HT1080 (cell line): ENCODE measurements at regions not wholly inside any gene's neighbourhood (a gene's known extent, or its start where the extent isn't known, plus 50 kb on each side); places are given as distances from the start of the nearest gene placed in this dataset.

Source experiments
- DNase-seq: peaks from one replicate; pipeline ENCODE4 v3.0.0-alpha.2; 2015; ENCODE audit warnings: low read depth

DNA sequence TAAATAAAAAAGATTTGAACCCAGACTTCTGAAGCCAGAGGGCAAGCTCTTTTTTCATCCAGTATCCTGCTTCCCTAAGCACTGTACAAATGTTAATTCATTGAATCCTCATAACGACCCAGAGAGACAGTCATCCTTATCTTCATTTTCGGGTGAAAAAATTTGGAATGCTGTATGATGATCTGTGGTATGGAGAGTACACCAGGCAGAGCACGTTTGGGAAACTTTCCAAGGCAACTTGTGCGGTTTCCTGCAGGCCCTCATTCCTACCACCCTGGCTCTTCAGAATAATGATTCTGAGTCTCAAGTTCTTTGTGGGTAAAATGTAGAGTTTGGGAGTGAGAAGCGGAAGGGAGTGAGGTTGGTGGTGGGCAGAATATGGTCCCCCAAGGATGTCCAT lies 177.9 kb upstream of the CADM1 start:
- DNase-seq, result peak; percentile 55

DNA sequence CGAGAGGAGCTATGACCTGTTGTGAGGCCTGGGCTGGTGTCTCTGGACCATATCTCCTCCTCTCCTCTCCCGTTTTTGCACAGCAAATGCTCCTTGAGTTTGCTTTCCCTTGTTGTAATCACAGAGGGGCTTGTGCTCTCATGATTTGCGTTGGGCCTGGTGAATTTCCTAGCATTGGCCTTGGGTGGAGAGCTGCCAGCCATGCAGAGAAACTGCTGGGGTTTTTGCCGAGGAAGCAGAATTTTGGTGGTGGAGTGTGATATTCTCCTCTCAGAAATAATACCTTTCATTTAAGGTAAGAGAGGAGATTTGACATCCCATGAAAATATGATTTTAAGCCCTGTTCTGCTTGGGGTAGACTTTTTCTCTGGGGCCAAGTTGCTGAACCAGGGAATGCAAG lies 175.7 kb upstream of the CADM1 start:
- no peak for DNase-seq

GRCh38 chr11:115678942-115679341 lies 174.7 kb upstream of the CADM1 start:
- peak; percentile 24 for DNase-seq

DNA sequence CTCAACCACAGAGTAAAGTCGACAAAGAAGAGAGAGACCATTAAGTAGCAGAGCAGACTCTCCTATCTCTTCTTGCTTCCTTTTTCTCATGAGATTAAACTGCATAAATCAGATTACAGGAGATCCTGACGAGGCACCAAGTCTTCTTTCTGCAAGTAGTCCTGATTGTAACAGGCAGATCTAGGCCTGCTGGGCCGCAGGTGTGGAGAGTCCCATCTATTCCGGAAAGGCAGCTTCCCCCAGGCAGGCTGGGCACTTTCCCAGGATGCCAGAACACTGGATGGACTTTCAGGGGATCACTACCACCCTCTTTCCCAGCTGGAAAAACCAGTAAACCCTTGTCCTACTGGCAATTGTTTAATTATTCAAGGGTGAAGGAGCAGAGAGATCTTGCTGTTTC lies 173.0 kb upstream of the CADM1 start:
- peak; percentile 13 for DNase-seq

- peak; percentile 69 for DNase-seq
Measured at GRCh38 chr11:115676768-115677167, 172.6 kb upstream of the CADM1 start.

DNA sequence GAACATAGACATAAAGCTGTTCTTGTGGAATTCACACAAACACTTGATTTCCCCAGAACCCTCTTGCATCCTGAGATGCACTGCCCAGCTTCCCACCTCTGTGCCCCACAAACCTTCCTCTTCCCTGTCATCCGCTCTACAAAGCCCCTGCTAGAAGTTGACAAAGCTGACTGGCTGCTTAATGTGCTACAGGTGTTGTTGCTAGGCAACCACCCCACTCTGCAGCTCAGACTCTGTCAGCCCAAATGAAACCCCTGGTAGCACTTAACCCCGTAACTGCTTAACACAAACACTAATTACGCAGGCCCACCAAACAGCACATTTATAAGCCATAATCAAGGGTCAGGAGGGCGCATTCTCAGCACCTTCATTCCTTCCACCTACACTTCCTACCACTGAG lies 172.0 kb upstream of the CADM1 start:
- DNase-seq, result no peak

DNA sequence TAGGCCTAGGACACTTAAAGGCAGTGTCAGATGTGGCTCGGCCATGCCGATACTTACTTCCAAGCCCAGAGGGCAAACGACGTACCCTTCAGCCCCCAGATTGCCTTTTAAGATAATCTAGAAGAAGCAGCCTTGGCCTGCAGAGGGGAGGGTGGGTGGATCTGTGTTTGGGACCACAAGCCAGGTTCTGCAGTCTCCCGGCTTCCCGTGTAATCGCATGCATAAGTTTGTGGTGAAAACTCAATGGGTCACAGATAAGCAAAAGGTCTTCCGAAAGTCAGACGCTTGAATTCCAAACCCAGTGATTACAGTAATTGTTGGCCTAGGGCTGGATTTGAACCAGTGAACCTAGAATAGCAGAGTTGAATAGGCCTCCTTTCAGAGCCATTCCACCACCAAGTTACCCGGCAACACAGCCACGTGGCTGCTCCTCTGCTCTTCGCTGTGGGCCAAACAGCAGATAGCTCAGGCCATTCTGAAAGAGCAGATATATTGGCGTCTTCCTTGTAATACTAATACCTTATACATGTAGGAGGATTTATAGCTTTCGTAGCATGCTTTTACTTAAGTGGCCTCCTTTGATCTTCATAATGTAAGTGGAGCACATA lies 170.8 kb upstream of the CADM1 start:
- no peak for DNase-seq

GRCh38 chr11:115674176-115674936 lies 170.1 kb upstream of the CADM1 start:
- DNase-seq, result no peak

GRCh38 chr11:115673720-115674119 lies 169.5 kb upstream of the CADM1 start:
- no peak for DNase-seq

GRCh38 chr11:115672999-115673411 lies 168.8 kb upstream of the CADM1 start:
- no peak for DNase-seq

- DNase-seq, result no peak
Measured at GRCh38 chr11:115672412-115672811, 168.2 kb upstream of the CADM1 start.

GRCh38 chr11:115670538-115671205 lies 166.5 kb upstream of the CADM1 start:
- DNase-seq, result no peak

- DNase-seq, result no peak
Measured at GRCh38 chr11:115665958-115666357, 161.7 kb upstream of the CADM1 start.

DNA sequence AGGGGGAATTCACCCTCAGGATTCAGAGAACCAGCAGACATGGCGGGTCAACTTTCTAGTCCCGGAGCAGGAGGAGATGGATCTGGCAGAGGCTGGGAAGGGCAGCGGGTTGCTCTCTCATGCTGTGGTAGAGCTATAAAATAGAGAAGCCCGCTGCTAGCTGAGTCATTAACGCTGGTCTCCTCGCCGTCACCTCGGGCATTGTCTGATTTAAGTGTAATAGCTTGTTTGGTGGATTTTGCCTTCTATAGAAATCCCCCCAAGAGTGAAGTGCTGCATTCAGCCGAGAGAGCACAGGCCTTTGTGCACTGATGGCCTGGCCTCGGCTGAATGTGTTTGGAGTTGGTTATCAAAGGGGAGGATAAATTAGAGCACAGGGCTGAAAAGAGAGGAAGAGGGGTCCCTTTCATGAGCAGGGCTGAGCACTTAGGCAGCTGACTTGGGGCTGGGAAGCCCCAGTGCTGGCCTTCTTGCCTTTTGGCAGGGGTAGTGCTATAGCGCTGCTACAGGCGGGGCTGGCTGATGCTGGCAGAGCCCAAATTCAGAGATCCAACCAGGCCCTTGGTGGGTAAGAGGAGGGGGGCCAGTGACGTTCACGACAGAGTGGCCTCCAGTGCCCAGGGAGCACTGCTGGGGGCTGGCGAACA lies 161.1 kb upstream of the CADM1 start:
- DNase-seq, result no peak

DNA sequence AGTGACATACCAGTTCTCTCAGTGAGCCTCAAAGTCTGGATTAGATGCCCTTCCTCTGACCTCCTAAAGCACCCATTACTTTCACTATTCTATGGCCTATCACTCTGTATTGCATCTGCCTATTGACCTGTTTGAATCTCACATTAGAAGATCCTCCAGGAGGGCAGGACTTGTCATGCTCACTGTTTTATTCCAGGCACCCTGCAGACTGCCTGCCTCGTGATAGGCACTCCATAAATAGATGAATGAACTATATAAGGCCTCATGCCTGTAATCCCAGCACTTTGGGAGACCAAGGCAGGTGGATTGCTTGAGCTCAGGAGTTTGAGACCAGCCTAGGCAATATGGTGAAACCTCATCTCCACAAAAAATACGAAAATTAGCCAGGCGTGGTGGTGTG lies 160.1 kb upstream of the CADM1 start:
- DNase-seq, result no peak

GRCh38 chr11:115663790-115664189 lies 159.6 kb upstream of the CADM1 start:
- DNase-seq, result no peak

GRCh38 chr11:115660030-115660805 lies 156.0 kb upstream of the CADM1 start:
- no peak for DNase-seq

DNA sequence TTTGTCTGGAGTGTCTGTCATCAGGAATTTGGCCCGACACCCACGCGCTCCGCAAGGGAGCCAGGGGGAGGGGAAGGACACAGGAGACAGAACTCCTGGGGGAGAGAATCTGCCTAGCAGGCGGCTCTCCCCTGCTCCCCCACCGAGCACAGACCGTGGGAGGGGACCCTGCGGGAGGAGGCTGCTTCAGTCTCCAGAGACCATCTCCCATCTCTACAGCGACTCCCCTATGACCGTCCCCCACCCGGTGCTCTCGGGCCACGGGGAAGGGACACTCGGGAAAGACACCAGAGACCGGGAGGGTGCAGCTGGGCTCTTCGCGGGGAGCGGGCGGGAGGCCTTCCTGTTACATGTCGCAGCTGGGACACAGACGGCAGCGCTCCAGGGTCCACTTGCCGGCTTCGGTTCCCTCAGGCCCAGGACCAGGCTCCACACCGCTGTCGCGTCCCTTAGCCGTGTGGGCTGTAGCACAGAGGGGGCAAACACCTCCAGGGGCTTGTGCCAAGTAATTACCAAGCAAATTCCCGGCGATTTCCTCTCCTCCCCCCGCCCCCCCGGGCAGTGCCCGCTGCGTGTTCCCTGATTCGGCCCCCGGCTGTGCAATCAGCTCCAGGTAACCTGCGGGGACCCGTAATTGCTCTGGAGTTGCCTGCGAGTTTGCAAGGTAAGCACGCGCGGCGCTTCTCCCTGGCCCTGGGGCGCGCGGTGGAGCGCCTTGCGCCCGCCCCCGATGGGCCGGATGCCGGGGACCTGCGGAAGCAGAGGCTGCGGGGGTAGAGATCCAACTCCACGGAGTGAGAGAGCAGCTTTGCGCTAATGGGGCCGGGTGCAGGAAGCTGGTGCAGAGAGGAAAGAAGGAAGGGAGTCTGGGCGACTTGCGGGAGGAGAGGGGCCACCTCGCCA lies 155.1 kb upstream of the CADM1 start:
- no peak for DNase-seq

- DNase-seq, result no peak
Measured at GRCh38 chr11:115657586-115657985, 153.4 kb upstream of the CADM1 start.

DNA sequence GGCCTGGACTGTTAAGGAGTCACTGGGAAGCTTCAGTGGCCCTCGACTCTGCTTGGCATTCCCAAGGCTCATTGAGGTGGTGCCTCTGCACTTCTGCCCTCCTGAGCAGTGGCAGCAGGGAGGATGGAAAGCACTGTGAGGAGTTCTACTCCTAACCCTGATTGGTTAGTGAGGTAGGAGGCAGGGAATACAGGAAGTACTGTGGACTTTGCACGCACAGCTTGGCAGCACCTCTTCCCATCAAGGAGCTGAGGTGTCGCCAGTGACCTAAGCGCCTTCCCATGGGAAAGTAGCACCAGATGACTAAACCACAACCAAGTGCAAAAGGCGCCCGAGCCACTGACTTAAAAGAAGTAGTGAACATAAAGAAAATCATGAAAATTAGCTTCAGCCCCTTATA lies 152.5 kb upstream of the CADM1 start:
- peak; percentile 29 for DNase-seq
